GM21423 (cell line): ENCODE measurements at regions not wholly inside any gene's neighbourhood (a gene's known extent, or its start where the extent isn't known, plus 50 kb on each side); places are given as distances from the start of the nearest gene placed in this dataset.
"Not testable (repeated sequence)": the region's sequence is repeated elsewhere in the genome, so short reads cannot be mapped to it uniquely, and the experiment has no call there.

Experiments
- ATAC-seq: cut with Tn5 transposase; IDR thresholded peaks from one replicate; pipeline ENCODE4 v1.9.1; 2021; ENCODE audit warnings: mild to moderate bottlenecking, moderate library complexity; ENCODE audit not compliant: unreplicated experiment

- no peak for ATAC-seq
Observed at GRCh38 chr2:226183033-226183432, 616.6 kb downstream of the IRS1 start.

- ATAC-seq, result no peak
Observed at GRCh38 chr2:226181909-226182308, 617.7 kb downstream of the IRS1 start.

- no peak for ATAC-seq
Observed at GRCh38 chr2:226180281-226180884, 619.2 kb downstream of the IRS1 start.

GRCh38 chr2:226179010-226179409, 620.6 kb downstream of the IRS1 start:
- no peak for ATAC-seq

- ATAC-seq, result no peak
Observed at GRCh38 chr2:226176283-226176984, 623.2 kb downstream of the IRS1 start.

- no peak for ATAC-seq
Observed at GRCh38 chr2:226174390-226174789, 625.2 kb downstream of the IRS1 start.

- no peak for ATAC-seq
Observed at GRCh38 chr2:226172939-226173338, 626.7 kb downstream of the IRS1 start.

- ATAC-seq, result no peak
Observed at GRCh38 chr2:226172309-226172708, 627.3 kb downstream of the IRS1 start.

GRCh38 chr2:226169751-226170581, 629.7 kb downstream of the IRS1 start:
- ATAC-seq, result no peak

GRCh38 chr2:226168496-226169160, 631.0 kb downstream of the IRS1 start:
- no peak for ATAC-seq

- no peak for ATAC-seq
Observed at GRCh38 chr2:226164512-226164911, 635.1 kb downstream of the IRS1 start.

GRCh38 chr2:226160617-226161016, 639.0 kb downstream of the IRS1 start:
- not testable (repeated sequence) for ATAC-seq

GRCh38 chr2:226159875-226160479, 639.6 kb downstream of the IRS1 start:
- no peak for ATAC-seq

GRCh38 chr2:226158940-226159339, 640.7 kb downstream of the IRS1 start:
- ATAC-seq, result no peak

GRCh38 chr2:226158229-226158628, 641.4 kb downstream of the IRS1 start:
- ATAC-seq, result no peak

- ATAC-seq, result no peak
Observed at GRCh38 chr2:226155093-226155875, 644.3 kb downstream of the IRS1 start.

- no peak for ATAC-seq
Observed at GRCh38 chr2:226154610-226155009, 645.0 kb downstream of the IRS1 start.

- no peak for ATAC-seq
Observed at GRCh38 chr2:226153553-226153952, 646.1 kb downstream of the IRS1 start.

- ATAC-seq, result no peak
Observed at GRCh38 chr2:226151157-226151556, 648.5 kb downstream of the IRS1 start.

- no peak for ATAC-seq
Observed at GRCh38 chr2:226143091-226143490, 656.5 kb downstream of the IRS1 start.
